ENCODE measurements at regions not wholly inside any gene's neighbourhood (a gene's known extent, or its start where the extent isn't known, plus 50 kb on each side); places are given as distances from the start of the nearest gene placed in this dataset.

DNA sequence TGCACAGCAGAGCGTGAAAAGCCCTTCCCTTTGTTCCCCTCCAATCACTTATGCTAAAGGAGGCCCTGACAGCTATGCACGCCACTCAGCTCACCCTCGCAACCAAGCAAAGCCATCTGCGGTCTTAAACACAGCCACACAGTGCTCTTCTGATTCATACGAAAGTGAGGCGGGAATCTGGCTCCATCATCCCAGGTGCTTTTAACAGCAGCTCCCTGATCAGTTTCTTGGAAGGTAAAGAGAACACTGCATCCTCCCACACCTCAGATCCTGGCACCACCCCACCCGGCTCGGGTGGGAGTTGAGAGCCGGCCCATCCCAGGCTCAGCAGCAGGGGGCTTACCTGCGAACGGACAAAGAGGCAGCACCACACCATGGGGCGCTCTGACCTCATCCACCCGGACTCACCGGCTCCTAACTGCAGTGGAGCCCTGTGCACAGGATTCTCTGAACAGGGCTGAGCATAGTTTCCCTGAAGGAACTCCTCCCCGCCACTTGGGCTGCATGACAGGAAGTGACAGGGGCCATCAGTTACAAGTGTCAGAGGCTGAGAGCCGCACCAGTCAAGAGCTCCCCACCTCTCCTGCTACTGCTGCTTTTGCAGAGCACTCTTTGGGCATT lies 114.3 kb upstream of the ARHGEF3 start:
- TF ChIP-seq, protein P1, sequence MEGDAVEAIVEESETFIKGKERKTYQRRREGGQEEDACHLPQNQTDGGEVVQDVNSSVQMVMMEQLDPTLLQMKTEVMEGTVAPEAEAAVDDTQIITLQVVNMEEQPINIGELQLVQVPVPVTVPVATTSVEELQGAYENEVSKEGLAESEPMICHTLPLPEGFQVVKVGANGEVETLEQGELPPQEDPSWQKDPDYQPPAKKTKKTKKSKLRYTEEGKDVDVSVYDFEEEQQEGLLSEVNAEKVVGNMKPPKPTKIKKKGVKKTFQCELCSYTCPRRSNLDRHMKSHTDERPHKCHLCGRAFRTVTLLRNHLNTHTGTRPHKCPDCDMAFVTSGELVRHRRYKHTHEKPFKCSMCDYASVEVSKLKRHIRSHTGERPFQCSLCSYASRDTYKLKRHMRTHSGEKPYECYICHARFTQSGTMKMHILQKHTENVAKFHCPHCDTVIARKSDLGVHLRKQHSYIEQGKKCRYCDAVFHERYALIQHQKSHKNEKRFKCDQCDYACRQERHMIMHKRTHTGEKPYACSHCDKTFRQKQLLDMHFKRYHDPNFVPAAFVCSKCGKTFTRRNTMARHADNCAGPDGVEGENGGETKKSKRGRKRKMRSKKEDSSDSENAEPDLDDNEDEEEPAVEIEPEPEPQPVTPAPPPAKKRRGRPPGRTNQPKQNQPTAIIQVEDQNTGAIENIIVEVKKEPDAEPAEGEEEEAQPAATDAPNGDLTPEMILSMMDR (conservative IDR thresholded peaks at IDR 0.05; ENCODE audit: low read depth, low read length), result no peak
- TF ChIP-seq POLR2A (IDR thresholded peaks at IDR 0.05; ENCODE audit: low read depth, low read length), result no peak
